HFF-Myc (cell line): ENCODE measurements at regions not wholly inside any gene's neighbourhood (a gene's known extent, or its start where the extent isn't known, plus 50 kb on each side); places are given as distances from the start of the nearest gene placed in this dataset.
"Not testable (repeated sequence)": the region's sequence is repeated elsewhere in the genome, so short reads cannot be mapped to it uniquely, and the experiment has no call there.

Experiments used
- DNase-seq: peaks from one replicate; pipeline ENCODE4 v3.0.0-alpha.2; 2011; ENCODE audit warnings: low read depth; ENCODE audit errors: extremely low read depth
- H3K4me3 ChIP-seq: replicated peaks from 2 replicates; pipeline ENCODE4 v1.5.1; 2011; ENCODE audit warnings: low read depth, mild to moderate bottlenecking, control low read depth, low read length
- CTCF ChIP-seq: IDR thresholded peaks from 2 replicates; pipeline ENCODE4 v1.5.1; 2012; ENCODE audit warnings: mild to moderate bottlenecking, low read depth, low read length, control low read depth; ENCODE audit errors: missing control alignments

- no peak overlapping the region for H3K4me3 ChIP-seq
- TF ChIP-seq CTCF: no peak
- no peak for DNase-seq
Observed at GRCh38 chr7:68074242-68074641, 1077.6 kb downstream of the TYW1 start.

GRCh38 chr7:68078157-68078710, 1081.6 kb downstream of the TYW1 start:
- no peak overlapping the region for H3K4me3 ChIP-seq
- no peak for DNase-seq
- no peak for TF ChIP-seq CTCF

GRCh38 chr7:68082066-68082960, 1085.7 kb downstream of the TYW1 start:
- not testable (repeated sequence) for DNase-seq, H3K4me3 ChIP-seq

GRCh38 chr7:68082961-68083657, 1086.5 kb downstream of the TYW1 start:
- H3K4me3 ChIP-seq, DNase-seq: not testable (repeated sequence)

GRCh38 chr7:68087401-68087800, 1090.8 kb downstream of the TYW1 start:
- no peak overlapping the region for H3K4me3 ChIP-seq
- no peak for TF ChIP-seq CTCF
- no peak for DNase-seq

- no peak for DNase-seq
- H3K4me3 ChIP-seq: no peak overlapping the region
- TF ChIP-seq CTCF: no peak
Observed at GRCh38 chr7:68088879-68089278, 1092.2 kb downstream of the TYW1 start.

- DNase-seq, H3K4me3 ChIP-seq: not testable (repeated sequence)
Observed at GRCh38 chr7:68090256-68090655, 1093.6 kb downstream of the TYW1 start.

- no peak for DNase-seq
- no peak for TF ChIP-seq CTCF
- no peak overlapping the region for H3K4me3 ChIP-seq
Observed at GRCh38 chr7:68103319-68103718, 1106.7 kb downstream of the TYW1 start.
